ENCODE measurements at regions not wholly inside any gene's neighbourhood (a gene's known extent, or its start where the extent isn't known, plus 50 kb on each side); places are given as distances from the start of the nearest gene placed in this dataset.

DNA sequence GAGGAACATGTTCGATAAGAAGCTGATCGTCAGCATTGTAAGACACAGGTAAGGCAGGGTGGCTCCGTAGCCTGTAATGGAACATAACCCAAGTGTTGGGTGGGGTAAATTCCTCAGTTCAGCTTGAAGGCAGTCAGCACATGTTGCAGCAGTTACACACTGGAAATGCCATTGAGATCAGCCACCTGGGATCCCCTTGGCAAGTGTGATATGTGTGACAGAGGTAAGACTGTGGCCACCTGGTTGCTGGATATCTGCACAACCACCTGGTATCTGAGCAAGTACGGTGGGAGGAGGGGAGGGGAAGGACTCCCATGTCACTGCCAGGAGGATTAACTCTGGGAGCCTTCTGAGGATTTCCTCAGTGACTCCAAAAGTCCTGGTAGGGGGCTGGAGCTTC, 158.0 kb upstream of the CAND1 start:
- TF ChIP-seq, protein P1, sequence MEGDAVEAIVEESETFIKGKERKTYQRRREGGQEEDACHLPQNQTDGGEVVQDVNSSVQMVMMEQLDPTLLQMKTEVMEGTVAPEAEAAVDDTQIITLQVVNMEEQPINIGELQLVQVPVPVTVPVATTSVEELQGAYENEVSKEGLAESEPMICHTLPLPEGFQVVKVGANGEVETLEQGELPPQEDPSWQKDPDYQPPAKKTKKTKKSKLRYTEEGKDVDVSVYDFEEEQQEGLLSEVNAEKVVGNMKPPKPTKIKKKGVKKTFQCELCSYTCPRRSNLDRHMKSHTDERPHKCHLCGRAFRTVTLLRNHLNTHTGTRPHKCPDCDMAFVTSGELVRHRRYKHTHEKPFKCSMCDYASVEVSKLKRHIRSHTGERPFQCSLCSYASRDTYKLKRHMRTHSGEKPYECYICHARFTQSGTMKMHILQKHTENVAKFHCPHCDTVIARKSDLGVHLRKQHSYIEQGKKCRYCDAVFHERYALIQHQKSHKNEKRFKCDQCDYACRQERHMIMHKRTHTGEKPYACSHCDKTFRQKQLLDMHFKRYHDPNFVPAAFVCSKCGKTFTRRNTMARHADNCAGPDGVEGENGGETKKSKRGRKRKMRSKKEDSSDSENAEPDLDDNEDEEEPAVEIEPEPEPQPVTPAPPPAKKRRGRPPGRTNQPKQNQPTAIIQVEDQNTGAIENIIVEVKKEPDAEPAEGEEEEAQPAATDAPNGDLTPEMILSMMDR (IDR thresholded peaks at IDR 0.05) = no peak
- no peak for TF ChIP-seq POLR2A (IDR thresholded peaks at IDR 0.05)

Data from Peyer's patch (tissue), 4 donors.